ENCODE measurements at regions not wholly inside any gene's neighbourhood (a gene's known extent, or its start where the extent isn't known, plus 50 kb on each side); places are given as distances from the start of the nearest gene placed in this dataset.
"Not testable (repeated sequence)": the region's sequence is repeated elsewhere in the genome, so short reads cannot be mapped to it uniquely, and the experiment has no call there.

GRCh38 chr16:47886139-47886538 lies 269.7 kb downstream of the ABCC12 start:
- H3K27ac Mint-ChIP-seq: no peak overlapping the region
- no peak for DNase-seq (ENCODE audit: low spot score)
- H3K27me3 Mint-ChIP-seq (ENCODE audit: low read depth): peaks cover 5% of the 10 kb centered on the region
- no peak overlapping the region for H3K4me3 Mint-ChIP-seq
- no peaks in the 10 kb centered on the region for H3K36me3 Mint-ChIP-seq (ENCODE audit: low read depth)
- H3K4me1 Mint-ChIP-seq (ENCODE audit: low read depth): no peaks in the 10 kb centered on the region
- no peaks in the 10 kb centered on the region for H3K9me3 Mint-ChIP-seq

GRCh38 chr16:47885489-47885888 lies 270.3 kb downstream of the ABCC12 start:
- peaks cover 4% of the 10 kb centered on the region for H3K27me3 Mint-ChIP-seq (ENCODE audit: low read depth)

DNA sequence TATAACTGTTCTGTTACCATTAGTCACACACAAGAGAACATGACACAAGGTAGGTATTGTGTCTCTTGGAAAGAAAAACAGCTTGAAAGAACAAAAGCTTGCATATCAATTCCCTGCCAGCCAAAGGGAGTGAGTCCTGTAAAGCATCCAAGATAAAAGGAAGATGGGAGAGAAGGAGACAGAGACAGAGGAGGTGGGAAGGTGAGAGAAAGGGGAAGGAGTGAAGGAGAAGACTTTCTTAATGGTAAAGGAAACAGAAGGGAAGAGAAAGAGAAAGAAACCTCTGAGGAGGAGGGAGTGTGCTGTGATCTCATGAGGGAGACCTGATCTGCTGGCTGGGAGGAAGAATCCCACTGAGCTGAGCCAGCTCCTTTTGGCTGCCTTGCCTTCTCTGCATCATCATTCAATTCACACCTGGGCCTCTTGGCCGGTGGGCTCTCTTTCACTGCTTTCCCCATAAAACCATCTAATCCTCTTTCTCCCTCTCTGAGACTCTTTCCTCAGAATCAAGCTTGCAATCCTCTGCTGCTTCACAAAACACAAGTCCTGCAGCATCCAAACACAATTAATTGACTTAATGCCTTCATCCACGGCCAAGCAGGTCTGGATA lies 271.6 kb downstream of the ABCC12 start:
- Mint-ChIP-seq H3K9me3 (no peaks in the 10 kb centered on the region), H3K4me1 (ENCODE audit: low read depth) (no peaks in the 10 kb centered on the region), H3K4me3 (no peak overlapping the region), H3K27ac (no peak overlapping the region), H3K27me3 (ENCODE audit: low read depth) (peaks cover 4% of the 10 kb centered on the region), H3K36me3 (ENCODE audit: low read depth) (no peaks in the 10 kb centered on the region)
- no peak for DNase-seq (ENCODE audit: low spot score)

More at GRCh38 chr16:47885489-47885888, 270.3 kb downstream of the ABCC12 start:
- H3K4me3 Mint-ChIP-seq: no peak overlapping the region
- H3K27ac Mint-ChIP-seq: no peak overlapping the region
- DNase-seq (ENCODE audit: low spot score): no peak
- H3K9me3 Mint-ChIP-seq: no peaks in the 10 kb centered on the region
- no peaks in the 10 kb centered on the region for H3K36me3 Mint-ChIP-seq (ENCODE audit: low read depth)
- H3K4me1 Mint-ChIP-seq (ENCODE audit: low read depth): no peaks in the 10 kb centered on the region

GRCh38 chr16:47881574-47881973 lies 274.2 kb downstream of the ABCC12 start:
- DNase-seq (ENCODE audit: low spot score): no peak
- Mint-ChIP-seq H3K4me1 (ENCODE audit: low read depth) (no peaks in the 10 kb centered on the region), H3K9me3 (no peaks in the 10 kb centered on the region), H3K27ac (no peak overlapping the region), H3K4me3 (no peak overlapping the region), H3K36me3 (ENCODE audit: low read depth) (no peaks in the 10 kb centered on the region), H3K27me3 (ENCODE audit: low read depth) (no peaks in the 10 kb centered on the region)

GRCh38 chr16:47880653-47881052 lies 275.1 kb downstream of the ABCC12 start:
- DNase-seq (ENCODE audit: low spot score): no peak
- Mint-ChIP-seq H3K9me3 (no peaks in the 10 kb centered on the region), H3K27ac (no peak overlapping the region), H3K36me3 (ENCODE audit: low read depth) (no peaks in the 10 kb centered on the region), H3K27me3 (ENCODE audit: low read depth) (no peaks in the 10 kb centered on the region), H3K4me1 (ENCODE audit: low read depth) (no peaks in the 10 kb centered on the region), H3K4me3 (no peak overlapping the region)

DNA sequence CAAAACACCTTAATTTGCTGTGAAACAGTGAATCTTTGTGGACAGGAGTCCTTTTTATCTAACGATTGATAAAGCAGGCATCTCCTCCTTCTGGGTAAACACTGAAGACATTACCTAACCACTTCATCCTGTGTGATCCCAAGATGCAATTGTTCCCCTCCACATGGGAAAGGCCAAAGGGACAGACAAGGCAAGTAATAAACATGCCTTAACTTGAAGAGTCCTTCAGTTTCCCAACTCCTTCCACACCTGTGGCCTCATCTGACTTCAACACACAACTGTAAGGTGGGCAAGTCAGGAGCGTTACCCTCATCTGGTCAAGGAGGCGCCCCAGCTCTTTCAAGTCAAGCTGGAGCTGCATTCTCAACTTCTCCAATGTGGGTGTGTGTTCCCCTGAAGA lies 278.6 kb downstream of the ABCC12 start:
- Mint-ChIP-seq H3K27ac (no peak overlapping the region), H3K36me3 (ENCODE audit: low read depth) (no peaks in the 10 kb centered on the region), H3K27me3 (ENCODE audit: low read depth) (no peaks in the 10 kb centered on the region), H3K4me3 (no peak overlapping the region), H3K4me1 (ENCODE audit: low read depth) (no peaks in the 10 kb centered on the region), H3K9me3 (no peaks in the 10 kb centered on the region)
- DNase-seq (ENCODE audit: low spot score): no peak

DNA sequence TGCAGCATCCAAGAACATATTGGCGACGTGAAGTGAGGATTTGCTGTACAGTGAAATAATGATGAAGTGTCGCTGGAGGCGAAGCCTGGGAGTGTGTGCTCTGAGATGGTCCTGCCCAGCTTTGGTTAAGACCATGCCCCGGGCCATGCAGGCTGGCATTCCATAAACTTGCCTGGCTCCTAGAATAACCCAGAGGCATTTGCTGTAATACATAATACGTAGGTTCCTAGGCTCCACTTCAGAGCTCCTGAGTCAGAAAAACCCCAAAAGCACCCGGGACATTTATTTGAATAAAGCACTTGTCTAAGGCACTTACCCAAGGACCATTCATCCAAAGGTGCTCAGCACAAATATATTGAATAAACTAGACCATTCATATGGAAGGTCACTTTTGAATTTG lies 279.3 kb downstream of the ABCC12 start:
- Mint-ChIP-seq H3K9me3 (no peaks in the 10 kb centered on the region), H3K27me3 (ENCODE audit: low read depth) (no peaks in the 10 kb centered on the region), H3K36me3 (ENCODE audit: low read depth) (no peaks in the 10 kb centered on the region), H3K4me3 (no peak overlapping the region), H3K27ac (no peak overlapping the region), H3K4me1 (ENCODE audit: low read depth) (no peaks in the 10 kb centered on the region)
- no peak for DNase-seq (ENCODE audit: low spot score)

- H3K9me3 Mint-ChIP-seq: peaks cover 4% of the 10 kb centered on the region
- no peaks in the 10 kb centered on the region for H3K36me3 Mint-ChIP-seq (ENCODE audit: low read depth)
- no peak for DNase-seq (ENCODE audit: low spot score)
- no peak overlapping the region for H3K27ac Mint-ChIP-seq
- no peaks in the 10 kb centered on the region for H3K4me1 Mint-ChIP-seq (ENCODE audit: low read depth)
- H3K27me3 Mint-ChIP-seq (ENCODE audit: low read depth): no peaks in the 10 kb centered on the region
- H3K4me3 Mint-ChIP-seq: no peak overlapping the region
Observed at GRCh38 chr16:47873434-47873833, 282.4 kb downstream of the ABCC12 start.

- Mint-ChIP-seq H3K36me3 (ENCODE audit: low read depth) (no peaks in the 10 kb centered on the region), H3K4me1 (ENCODE audit: low read depth) (no peaks in the 10 kb centered on the region), H3K27me3 (ENCODE audit: low read depth) (no peaks in the 10 kb centered on the region), H3K27ac (no peak overlapping the region), H3K4me3 (no peak overlapping the region), H3K9me3 (peaks cover 7% of the 10 kb centered on the region)
- no peak for DNase-seq (ENCODE audit: low spot score)
Observed at GRCh38 chr16:47872225-47872624, 283.6 kb downstream of the ABCC12 start.

DNA sequence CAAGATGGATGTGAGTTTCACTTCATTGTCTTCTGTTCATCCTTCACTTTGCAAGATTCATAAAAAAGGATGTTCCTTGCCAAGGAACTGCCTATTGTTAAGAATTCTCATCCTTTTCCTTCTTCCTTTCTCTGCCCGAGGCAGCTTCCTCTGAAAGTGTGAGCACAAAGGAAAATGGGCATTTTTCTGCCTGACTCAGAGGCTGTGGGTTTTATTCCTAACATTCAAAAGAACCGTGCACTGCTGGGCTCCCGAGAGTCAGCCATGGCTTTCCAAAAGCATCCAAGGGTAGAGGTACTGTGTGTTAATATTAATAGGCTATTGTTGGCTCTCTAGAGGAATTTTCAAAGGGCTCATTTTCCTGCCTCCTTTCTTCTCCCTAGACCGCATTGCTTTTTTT lies 289.4 kb downstream of the ABCC12 start:
- Mint-ChIP-seq H3K27ac (no peak overlapping the region), H3K4me1 (ENCODE audit: low read depth) (no peaks in the 10 kb centered on the region)

GRCh38 chr16:47865337-47865855 lies 290.4 kb downstream of the ABCC12 start:
- peaks cover 2% of the 10 kb centered on the region for H3K27me3 Mint-ChIP-seq (ENCODE audit: low read depth)
- no peak for DNase-seq (ENCODE audit: low spot score)
- H3K36me3 Mint-ChIP-seq (ENCODE audit: low read depth): no peaks in the 10 kb centered on the region
- peaks cover 7% of the 10 kb centered on the region for H3K9me3 Mint-ChIP-seq
- no peak overlapping the region for H3K27ac Mint-ChIP-seq
- no peak overlapping the region for H3K4me3 Mint-ChIP-seq
- H3K4me1 Mint-ChIP-seq (ENCODE audit: low read depth): no peaks in the 10 kb centered on the region

More for the DNA sequence above, 289.4 kb downstream of the ABCC12 start:
- Mint-ChIP-seq H3K36me3 (ENCODE audit: low read depth) (no peaks in the 10 kb centered on the region), H3K27me3 (ENCODE audit: low read depth) (peaks cover 2% of the 10 kb centered on the region), H3K9me3 (peaks cover 7% of the 10 kb centered on the region), H3K4me3 (no peak overlapping the region)
- DNase-seq (ENCODE audit: low spot score): no peak

GRCh38 chr16:47864262-47864661 lies 291.5 kb downstream of the ABCC12 start:
- H3K4me1 Mint-ChIP-seq (ENCODE audit: low read depth); H3K4me3 Mint-ChIP-seq: not testable (repeated sequence)

DNA sequence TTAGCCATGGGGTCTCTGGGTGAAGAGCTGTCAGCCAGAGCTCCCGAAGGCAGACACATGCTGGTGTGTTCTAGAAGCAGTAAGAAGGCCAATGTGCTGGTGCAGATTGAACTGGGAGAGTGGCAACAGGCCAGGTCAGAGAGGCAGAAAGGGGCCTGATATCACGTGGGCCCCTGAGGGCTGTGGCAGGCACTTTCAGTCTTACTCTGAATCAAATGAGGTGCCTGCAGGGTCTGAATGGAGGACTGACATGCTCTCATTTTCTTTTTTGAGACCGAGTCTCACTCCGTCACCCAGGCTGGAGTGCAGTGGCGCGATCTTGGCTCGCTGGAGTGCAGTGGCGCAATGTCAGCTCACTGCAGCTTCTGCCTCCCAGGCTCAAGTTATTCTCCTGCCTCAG lies 293.8 kb downstream of the ABCC12 start:
- no peak for DNase-seq (ENCODE audit: low spot score)
- Mint-ChIP-seq H3K36me3 (ENCODE audit: low read depth) (no peaks in the 10 kb centered on the region), H3K27me3 (ENCODE audit: low read depth) (peaks cover 2% of the 10 kb centered on the region), H3K9me3 (no peaks in the 10 kb centered on the region), H3K4me3 (no peak overlapping the region), H3K4me1 (ENCODE audit: low read depth) (no peaks in the 10 kb centered on the region), H3K27ac (no peak overlapping the region)

More at GRCh38 chr16:47864262-47864661, 291.5 kb downstream of the ABCC12 start:
- not testable (repeated sequence) for H3K27ac Mint-ChIP-seq; DNase-seq (ENCODE audit: low spot score); H3K27me3 Mint-ChIP-seq (ENCODE audit: low read depth); H3K9me3 Mint-ChIP-seq; H3K36me3 Mint-ChIP-seq (ENCODE audit: low read depth)

DNA sequence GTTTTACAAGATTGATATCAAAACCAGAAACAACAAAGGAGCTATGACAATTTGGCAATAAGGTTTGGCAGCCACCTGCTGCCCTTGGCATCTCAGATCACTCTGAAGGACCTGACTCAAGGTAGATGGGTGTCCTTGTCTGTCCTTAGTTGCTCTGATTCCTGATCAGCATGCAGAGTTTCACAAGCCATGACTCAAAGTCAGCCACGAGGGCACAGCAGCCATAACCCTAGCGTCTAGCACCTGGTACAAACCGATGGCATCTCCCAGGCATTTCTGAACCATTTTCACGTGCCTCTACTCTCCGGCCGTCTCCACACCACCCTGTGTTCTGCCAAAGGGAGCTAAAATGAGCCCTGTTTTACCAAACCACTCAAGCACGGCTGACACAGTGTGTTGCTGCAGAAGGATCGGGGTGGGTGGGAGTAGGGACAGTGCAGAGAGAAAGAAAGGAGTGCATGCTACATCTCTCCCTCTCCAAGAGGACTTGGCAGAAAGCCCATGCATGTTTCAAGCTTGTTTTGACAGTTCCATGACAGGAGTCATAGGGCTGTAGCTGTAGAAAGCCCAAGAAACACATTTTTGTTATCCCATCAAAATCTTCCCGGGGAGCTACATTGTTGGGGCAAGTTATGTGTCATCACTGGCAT lies 297.3 kb downstream of the ABCC12 start:
- Mint-ChIP-seq H3K27ac (no peak overlapping the region), H3K9me3 (peaks cover 15% of the 10 kb centered on the region), H3K36me3 (ENCODE audit: low read depth) (no peaks in the 10 kb centered on the region), H3K27me3 (ENCODE audit: low read depth) (peaks cover 2% of the 10 kb centered on the region), H3K4me3 (no peak overlapping the region), H3K4me1 (ENCODE audit: low read depth) (no peaks in the 10 kb centered on the region)
- no peak for DNase-seq (ENCODE audit: low spot score)

GRCh38 chr16:47855431-47855830 lies 300.4 kb downstream of the ABCC12 start:
- Mint-ChIP-seq H3K4me3 (no peak overlapping the region), H3K27ac (no peak overlapping the region), H3K4me1 (ENCODE audit: low read depth) (no peaks in the 10 kb centered on the region), H3K9me3 (peaks cover 15% of the 10 kb centered on the region), H3K36me3 (ENCODE audit: low read depth) (no peaks in the 10 kb centered on the region), H3K27me3 (ENCODE audit: low read depth) (no peaks in the 10 kb centered on the region)
- no peak for DNase-seq (ENCODE audit: low spot score)
